Midbrain (tissue), 1 donor: ENCODE measurements at regions not wholly inside any gene's neighbourhood (a gene's known extent, or its start where the extent isn't known, plus 50 kb on each side); places are given as distances from the start of the nearest gene placed in this dataset.

Source experiments
- DNase-seq: peaks from one replicate; lab custom pipeline; 2025; lab: John Stamatoyannopoulos, UW

GRCh38 chr3:178259703-178260102, 276.5 kb upstream of the KCNMB2 start:
- no peak for DNase-seq

DNA sequence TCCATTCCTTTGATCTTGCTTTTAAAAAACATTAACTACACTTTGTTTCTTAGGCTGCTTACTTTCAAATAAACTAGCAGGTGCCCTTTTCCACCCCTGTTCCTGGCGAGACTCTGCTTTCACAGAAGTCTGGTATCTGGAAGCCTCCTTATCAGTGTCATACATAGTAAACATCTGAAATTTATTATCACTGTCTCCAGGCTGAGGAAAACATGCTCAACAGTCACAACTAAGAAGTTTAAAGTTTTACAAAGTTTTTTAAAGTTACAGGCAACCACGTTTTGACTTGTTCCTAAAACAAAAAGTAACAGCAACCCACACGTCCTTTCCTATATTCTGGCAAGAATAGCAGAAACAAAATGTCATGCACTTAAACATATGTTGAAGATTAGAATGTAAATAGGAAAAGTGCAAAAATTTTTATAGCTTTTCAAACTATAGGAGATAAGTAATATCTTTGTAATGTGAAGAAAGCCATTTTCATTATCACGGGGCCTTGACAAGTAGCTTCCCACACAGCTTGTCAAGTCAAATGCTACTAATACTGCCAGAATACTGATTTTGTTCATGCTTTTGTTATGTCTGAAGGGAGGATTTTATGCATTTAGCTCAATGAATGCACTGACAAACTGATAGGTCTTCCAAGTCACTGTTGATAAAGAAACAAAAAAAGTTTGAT, 275.2 kb upstream of the KCNMB2 start:
- no peak for DNase-seq

GRCh38 chr3:178263236-178263916, 272.9 kb upstream of the KCNMB2 start:
- no peak for DNase-seq

- DNase-seq: no peak
Observed at GRCh38 chr3:178267158-178267844, 268.9 kb upstream of the KCNMB2 start.

DNA sequence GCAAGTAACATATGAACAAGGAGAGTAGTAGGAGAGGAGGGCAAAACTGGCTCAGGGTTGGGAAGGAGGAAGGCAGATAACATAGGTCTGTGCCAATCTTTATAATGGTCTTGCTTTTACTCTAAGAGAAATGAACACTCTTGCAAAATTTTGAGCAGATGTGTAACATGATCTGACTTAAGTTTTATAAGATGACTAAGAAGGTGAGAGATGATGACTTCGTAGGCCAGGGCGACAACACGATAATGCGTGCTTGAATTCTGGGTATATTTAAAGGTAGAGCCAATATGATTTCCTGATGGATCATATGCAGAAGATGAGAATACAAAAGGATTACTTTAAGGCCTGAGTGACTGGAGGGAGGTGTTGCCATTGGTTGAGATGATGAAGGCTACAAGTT, 265.4 kb upstream of the KCNMB2 start:
- no peak for DNase-seq

DNA sequence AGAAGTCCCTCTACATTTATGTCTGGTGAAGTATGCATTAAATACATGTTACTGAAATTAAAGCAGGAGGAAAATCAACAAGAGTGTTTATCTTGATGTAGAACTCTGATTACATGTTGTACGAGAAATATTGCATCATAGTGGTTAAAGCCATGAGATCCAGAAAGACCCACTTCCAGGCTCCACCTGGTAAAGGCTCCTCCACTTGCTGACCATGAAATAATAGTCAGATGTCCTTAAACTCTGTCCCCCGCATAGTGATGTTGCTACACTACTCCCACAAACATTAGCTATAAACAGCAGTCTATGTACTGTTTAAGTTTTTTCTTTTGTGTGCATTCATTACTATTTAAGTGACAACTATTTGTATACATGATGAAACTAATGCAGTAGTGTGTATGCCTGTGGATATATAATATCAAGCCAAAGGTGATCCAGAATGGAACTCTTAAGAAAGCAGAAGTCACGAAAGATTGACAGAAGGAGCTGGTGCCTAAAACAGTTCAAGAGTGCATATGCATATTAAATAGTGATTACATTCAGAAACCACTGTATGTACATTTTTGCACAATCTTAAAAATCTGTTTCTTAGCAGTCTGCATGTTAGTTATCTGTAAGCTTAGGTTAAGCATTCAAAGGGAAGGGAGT, 264.4 kb upstream of the KCNMB2 start:
- DNase-seq: no peak

DNA sequence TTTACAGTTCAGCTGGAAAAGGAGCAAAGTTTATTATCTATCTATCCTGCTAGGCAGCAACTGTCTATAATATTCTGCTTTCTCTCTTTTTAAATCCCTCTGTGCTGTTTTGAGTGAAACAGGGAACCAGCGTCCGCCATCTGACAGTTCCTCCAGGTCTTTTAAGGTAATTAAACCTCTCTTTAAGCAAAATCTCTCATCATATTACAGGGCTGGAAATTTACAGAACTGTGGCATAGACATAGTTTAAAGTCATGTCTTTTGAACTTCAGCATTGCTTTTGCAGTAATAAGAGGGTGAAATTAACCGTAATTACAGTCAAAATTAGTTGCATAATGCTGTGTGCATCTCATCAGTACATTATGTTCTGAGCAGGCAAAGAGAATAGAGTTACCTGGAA, 263.4 kb upstream of the KCNMB2 start:
- no peak for DNase-seq

- no peak for DNase-seq
Observed at GRCh38 chr3:178274711-178275110, 261.5 kb upstream of the KCNMB2 start.

DNA sequence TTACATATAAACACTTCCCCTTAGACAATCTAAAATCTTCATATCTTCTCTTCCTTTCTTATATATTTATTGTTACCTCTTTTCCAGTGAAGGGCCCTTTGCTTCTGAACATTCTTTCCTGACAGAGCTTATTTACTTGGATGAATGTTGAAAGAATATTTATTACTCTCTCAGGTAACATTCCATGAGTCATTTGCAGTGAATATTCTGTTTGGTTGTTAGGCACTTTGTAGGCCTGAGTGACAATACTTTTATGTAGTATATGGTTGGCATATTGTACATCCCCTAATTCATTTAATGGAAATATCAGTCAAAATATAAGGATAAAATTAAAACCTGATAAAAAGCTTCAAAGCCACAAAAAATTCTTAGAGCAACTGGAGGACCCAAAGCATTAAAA, 260.9 kb upstream of the KCNMB2 start:
- DNase-seq: no peak

DNA sequence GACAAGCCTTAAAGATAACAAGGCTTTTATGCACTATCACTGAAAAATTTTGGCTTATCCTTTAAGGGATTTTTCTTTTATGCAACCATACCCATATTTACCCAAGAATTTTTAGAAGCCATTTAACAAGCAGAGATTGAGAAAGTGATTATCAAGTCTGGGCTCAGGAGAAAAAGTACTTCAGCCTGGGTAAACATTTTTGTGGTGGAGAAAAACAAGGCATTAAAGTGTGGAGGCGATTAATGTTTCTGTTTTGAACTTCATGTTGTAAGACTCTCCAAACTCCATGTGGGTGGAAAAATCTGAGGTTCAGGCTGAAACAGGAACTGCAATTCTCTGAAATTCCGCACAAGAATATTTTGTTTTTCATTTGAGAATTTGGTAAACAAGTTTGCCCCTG, 260.4 kb upstream of the KCNMB2 start:
- no peak for DNase-seq

DNA sequence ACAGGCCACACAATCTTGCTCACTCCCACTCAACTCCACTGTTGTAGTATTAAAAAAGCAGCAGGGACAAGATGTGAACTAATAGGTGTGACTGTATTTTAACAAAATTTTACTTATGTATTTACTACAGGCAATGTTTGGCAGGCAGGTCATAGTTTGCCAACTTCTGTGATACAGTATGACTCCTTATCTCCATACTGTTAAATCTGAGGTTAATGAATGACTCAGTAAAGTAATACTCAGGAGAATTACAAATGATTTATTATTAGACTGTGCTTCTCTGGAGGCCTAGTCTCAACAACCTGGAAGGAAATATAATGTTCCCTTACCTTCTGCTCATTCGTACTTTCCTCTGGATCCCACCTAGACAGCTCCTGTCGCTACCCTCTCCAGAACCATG, 258.6 kb upstream of the KCNMB2 start:
- DNase-seq: no peak

- no peak for DNase-seq
Observed at GRCh38 chr3:178283561-178283960, 252.7 kb upstream of the KCNMB2 start.

DNA sequence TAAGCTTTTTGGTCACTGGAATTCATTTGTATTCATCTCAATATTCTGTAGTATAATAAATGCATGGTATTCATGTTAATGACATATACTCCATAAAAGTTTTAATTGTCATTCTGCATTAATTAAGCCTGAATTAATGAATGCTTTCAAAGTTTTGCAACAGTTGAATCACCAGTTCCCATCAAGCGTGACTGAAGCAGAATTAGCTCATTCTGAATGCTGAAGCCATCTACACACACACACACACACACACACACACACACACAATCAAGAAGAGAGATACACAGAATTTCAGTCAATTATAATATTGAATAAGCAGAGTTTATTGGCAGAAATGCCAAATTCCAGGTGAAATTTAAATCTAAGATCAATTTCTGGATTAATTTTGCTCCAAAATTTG, 252.1 kb upstream of the KCNMB2 start:
- no peak for DNase-seq

GRCh38 chr3:178288074-178288473, 248.2 kb upstream of the KCNMB2 start:
- DNase-seq: no peak

- no peak for DNase-seq
Observed at GRCh38 chr3:178289544-178290160, 246.6 kb upstream of the KCNMB2 start.

GRCh38 chr3:178291574-178292370, 244.5 kb upstream of the KCNMB2 start:
- no peak for DNase-seq

DNA sequence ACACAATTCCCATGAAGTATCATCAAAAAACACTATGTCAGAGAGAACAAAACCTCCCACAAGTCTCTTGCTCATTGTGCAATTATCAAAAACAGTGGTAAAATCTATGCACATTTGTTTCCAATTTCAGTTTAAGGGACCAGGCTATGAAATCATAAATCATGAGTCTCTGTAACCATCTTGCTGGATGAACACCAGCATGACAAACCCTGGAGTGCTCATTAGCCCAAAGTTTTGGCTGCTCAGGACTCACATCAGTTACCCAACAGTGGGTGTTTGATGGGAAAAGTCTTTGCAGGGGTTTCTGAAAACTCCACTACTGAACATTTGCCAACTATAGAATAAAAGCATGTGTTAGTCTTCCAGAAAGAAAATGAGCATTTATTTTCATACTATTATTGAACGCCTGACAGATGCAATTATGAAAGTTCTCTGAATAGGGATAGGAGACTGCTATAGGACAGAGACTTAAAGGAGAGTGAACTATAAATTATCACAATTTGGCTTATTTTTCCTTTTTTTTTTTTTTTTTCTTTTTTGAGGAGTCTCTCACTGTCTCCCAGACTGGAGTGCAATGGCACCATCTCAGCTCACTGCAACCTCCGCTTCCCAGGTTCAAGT, 240.8 kb upstream of the KCNMB2 start:
- no peak for DNase-seq

DNA sequence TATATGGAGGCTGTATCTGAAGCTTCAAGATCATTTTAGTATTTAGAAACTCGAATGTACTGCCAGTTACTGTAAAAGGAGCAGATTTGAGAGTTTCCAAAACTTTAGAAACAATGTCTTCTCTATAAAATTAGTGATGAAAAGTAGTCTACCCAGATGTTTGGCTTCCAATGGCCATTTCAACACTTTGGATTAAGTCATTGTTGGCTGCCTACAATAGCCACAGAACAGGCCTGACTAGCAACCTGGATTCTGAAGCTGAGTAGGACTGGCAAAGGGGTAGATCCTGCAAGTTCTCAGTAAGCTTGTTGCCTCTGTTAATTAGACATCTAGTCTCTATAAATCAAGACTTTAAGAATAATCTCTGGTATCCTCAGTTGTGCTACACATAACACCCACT, 239.0 kb upstream of the KCNMB2 start:
- no peak for DNase-seq

- DNase-seq: no peak
Observed at GRCh38 chr3:178297740-178298139, 238.5 kb upstream of the KCNMB2 start.

DNA sequence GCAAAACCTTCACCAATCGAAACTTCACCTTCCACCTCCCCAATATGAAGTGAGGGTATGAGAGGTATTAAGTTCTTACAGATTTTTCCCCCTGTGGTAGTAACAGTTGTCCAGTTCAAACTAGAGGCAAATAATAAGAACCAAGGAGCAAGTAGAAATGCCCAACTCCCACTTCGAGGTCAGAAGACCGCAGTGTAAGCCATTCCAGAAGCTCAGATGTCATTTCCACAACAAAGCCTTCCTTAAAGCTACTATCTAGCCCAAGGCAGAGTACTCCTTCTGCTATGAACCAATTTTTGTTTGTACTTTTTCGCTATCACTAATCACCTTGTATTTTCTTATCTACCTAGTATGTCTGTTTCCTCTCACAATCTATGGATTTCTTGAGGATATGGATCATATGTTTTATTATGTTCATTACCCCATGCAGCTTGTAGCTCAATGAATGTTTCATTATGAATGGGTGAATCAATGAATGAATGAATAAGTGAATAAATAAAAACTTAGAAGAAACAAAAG, 235.7 kb upstream of the KCNMB2 start:
- no peak for DNase-seq
